Activated T-helper 9 cell treated with anti-CD3 and anti-CD28 coated beads, Interleukin-2, amount 50 U/mL, for 16 hours (primary cell): ENCODE measurements at regions not wholly inside any gene's neighbourhood (a gene's known extent, or its start where the extent isn't known, plus 50 kb on each side); places are given as distances from the start of the nearest gene placed in this dataset.
"Not testable (repeated sequence)": the region's sequence is repeated elsewhere in the genome, so short reads cannot be mapped to it uniquely, and the experiment has no call there.

Source experiments
- DNase-seq: peaks from one replicate; pipeline ENCODE4 v3.0.0-alpha.2; 2020; ENCODE audit warnings: low read depth

DNA sequence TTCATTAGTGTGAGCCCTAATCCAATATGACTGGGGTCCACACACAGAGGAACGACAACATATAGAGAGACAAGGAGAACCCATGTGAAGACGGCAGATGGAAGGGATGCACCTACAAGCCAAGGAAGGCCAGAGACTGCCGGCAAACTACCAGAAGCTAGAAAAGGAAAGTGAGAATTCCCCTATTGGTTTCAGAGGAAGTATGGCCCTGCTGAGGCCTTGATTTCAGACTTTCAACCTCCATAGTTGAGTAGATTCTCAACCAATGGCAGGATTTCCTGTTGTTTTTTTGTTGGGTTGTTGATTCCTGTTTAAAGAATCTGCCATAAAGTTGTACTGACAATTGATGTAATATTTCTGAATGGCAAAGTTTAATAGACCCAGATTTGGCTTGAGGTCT, 241.5 kb downstream of the SATB2 start:
- DNase-seq: no peak

GRCh38 chr2:199207011-199207410, 250.7 kb downstream of the SATB2 start:
- no peak for DNase-seq

DNA sequence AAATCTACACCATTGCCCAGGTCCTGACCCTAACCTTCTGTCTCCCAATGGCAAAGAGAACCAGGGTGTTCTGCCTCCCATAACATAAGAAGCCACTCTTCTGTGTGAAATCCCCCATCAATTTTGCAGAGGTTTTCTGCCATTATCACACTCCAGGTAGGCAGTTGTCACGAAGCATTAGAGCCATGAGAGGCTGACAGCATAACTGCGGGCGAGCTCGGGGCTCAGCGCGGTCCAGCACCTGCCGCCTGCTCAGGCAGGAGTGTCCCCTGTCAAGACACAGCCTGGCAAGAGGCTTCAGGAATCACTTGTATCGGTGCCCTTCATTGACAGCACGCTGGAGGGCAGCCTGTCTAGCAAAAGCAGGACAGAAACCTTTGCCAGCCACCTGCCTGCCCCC, 251.2 kb downstream of the SATB2 start:
- DNase-seq: no peak

- DNase-seq: no peak
These were observed 254.8 kb downstream of the SATB2 start for GRCh38 chr2:199202964-199203363.

GRCh38 chr2:199201539-199201938, 256.2 kb downstream of the SATB2 start:
- no peak for DNase-seq

DNA sequence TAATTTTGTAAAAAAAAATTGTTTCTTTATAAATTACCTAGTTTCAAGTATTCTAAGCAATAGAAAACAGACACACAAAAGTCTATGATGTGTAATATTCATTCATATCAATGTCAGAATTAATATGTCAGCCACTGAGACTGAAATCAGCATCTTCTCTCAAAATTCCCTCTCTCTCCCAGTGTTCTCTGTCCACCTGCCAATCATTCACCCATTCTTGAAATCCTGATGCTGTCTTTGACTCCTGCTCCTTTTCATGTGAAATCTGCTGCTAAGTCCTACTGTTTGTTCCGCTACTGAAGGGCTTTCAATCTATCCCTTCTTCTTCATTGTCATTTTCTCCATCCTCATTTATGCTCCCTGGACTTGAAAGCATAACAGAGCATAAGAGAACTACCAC, 257.9 kb downstream of the SATB2 start:
- DNase-seq: no peak

DNA sequence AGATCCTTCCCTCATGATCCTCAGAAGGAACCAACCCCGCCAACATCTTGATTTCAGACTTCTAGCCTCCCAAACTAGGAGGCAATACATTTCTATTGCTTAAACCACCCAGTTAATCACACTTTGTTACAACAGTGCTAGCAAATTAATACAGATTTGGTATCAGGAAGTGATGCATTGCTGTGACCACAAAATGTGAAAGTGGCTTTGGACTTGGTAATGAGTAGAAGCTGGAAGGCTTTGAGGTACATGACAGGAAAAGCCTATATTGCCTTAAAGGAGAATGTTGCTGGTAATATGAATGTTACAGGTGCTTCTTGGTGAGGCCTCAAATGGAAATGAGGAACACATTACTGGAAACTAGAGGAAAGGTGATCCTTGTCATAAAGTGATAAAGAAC, 260.3 kb downstream of the SATB2 start:
- DNase-seq: no peak

GRCh38 chr2:199196686-199197085, 261.1 kb downstream of the SATB2 start:
- DNase-seq: no peak

- DNase-seq: no peak
These were observed 261.7 kb downstream of the SATB2 start for GRCh38 chr2:199195927-199196502.

DNA sequence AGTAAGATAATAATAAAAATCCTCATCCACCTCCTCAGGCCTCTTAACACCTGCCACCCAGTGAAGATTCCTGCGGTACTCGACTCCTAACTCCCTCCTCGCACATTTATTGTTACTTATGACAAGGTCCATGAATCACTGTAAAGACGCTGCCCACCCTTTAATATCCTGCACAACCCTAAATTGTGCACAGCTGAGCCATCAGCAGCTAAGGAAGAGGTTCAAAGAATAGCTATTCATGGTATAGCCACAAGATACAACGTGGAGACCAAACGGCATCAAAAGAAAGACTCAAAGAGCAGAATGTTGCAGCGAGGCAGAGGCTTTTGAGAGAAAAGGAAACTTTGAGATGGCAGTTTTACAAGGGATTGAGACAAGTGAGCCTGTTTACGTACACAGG, 266.3 kb downstream of the SATB2 start:
- no peak for DNase-seq

DNA sequence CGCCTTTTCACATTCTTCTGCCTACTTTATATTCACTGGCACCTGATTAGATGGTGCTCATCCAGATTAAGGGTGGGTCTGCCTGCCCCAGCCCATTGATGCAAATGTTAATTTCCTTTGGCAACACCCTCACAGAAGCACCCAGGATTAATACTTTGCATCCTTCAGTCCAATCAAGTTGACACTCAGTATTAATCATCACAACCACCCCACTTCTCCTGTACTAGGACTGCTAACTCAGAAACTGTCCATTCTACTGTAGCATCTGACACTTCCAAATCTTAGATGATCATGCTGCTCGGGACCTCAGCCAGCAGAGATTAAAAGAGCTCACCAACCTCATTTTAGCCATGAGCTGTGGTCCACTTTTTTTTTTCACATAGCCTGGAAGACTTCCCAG, 268.5 kb downstream of the SATB2 start:
- no peak for DNase-seq

GRCh38 chr2:199186301-199186751, 271.4 kb downstream of the SATB2 start:
- DNase-seq: no peak

GRCh38 chr2:199185174-199185573, 272.6 kb downstream of the SATB2 start:
- not testable (repeated sequence) for DNase-seq

DNA sequence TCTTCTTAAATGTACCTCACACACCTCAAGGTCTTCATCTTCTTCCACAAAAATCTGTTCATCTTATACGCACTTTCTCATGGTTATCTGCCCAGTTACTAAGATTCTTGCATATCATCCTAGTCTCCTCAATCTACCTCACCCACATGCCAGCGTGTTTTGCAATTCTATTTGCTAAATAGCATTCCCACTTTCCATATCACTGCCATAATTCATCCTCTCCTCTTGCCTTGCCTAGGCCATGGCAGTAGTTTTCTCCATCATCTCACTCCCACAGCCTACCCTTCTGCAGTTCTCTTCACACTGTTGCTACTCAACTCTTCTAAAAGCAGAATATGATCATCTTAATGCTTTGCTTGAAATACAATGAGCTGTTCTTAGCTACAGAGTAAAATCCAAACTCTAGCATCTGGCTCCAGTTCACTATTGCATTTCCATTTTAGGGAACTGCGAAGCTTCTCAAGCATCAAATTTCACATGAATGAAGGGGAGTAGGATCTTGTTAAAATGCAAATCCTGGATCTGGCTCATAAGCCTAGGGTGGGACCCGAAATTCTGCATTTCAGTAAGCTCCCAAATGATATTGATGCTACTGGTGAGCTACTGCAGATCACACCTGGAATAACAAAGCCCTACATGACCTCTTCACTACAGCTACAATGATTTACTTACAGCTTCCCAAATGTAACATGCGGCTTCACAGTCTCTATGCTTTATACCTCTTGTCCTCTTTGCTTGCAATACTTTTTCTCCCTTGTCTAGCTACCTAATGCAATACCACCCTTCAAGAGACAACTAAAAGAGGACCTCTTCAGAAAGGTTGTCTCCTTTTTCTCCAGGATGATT, 293.9 kb downstream of the SATB2 start:
- no peak for DNase-seq

DNA sequence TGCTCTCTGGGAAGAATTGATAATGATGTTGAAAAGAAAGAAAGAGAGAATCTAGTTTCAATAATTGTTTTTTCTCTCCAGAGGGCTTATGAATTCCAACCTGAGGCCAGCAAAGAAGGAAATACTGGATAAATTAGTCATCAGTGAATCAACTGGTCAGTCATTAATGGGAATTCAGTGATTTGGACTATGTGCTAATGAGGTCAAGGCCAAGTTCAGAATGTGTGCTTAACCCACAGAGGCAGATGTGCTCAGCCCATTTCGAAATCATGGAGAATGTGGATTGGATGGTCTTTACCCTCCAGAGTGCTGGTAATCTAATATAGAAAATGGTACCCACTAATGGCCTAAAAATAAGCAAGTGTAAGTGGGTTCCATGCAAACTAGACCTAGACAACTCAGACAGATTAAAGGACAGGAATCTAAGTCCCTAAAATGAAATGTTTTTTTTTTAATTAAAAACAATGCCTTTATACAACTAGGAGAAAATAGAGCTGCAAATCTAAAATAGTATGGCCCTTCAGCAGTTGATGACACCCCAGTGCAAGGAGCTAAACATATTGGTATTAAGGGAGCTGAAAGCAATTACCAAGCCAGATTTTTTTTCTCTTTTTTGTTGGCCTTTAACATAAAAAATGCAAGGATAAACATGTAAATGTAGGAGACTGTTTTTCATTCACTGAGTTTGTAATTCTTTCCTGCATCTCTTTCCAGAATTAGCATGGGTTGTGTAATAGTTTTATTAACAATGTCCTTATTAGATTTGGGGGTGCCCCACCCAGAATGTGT, 296.9 kb downstream of the SATB2 start:
- DNase-seq: no peak

DNA sequence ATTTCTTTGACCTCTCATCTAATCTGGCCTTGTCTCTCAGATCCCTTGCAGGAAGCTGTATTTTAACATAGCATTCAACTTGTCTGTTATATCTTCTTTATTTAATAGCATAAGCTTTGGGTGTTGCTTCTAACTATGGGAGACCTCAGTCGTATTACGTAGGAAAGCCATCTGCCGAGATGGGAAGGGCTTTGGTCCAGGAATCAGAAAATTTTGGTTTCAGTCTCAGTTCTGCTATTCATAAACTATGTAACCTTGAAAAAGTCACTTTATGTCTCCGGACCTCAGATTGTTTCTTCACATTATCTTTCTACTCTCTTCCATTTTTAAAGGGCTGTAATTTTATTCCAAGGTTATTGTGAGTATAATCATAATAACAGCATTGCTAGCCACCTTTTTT, 297.7 kb downstream of the SATB2 start:
- DNase-seq: no peak

- DNase-seq: no peak
These were observed 309.5 kb downstream of the SATB2 start for GRCh38 chr2:199148076-199148845.

- no peak for DNase-seq
These were observed 310.5 kb downstream of the SATB2 start for GRCh38 chr2:199147216-199147615.

DNA sequence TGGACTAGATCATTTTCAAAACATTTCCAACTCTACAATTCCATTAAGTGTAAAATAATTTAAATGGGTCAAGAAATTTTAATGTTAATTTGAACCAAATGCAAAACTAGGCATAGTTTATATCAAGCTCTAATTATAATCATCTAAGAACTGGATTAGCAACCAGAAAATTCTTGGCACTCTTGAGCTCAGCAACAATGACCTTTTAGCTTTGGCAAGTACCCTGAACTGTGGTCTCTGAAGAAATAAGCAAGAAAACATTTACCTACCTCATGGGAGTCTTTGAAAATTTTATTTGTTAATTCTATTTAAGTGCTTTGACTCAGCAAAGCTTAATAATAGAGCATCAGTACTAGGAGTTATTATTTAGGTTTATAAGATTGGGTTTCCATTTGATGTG, 313.2 kb downstream of the SATB2 start:
- DNase-seq: no peak

GRCh38 chr2:199144036-199144435, 313.7 kb downstream of the SATB2 start:
- no peak for DNase-seq

- DNase-seq: no peak
These were observed 321.1 kb downstream of the SATB2 start for GRCh38 chr2:199136681-199137080.

DNA sequence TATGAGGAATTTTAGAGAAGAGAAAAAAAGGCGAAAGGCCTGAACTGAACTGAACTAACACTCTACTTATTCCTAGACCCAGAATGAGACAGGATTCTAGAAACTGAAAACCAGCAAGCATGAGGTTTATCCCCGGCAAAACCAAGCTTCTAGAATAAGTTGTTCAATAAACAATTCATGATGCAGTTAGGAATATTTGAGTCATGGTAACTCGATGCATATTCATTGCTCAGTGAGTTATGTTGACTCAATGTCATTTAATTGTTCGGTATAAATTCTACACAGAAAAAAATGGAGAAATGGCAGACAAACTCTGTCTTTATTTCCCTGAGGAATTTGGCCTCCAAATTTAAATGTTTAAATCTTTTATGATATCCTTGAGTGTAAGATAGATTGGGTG, 321.5 kb downstream of the SATB2 start:
- no peak for DNase-seq
